Fibroblast of lung (primary cell): ENCODE measurements at regions not wholly inside any gene's neighbourhood (a gene's known extent, or its start where the extent isn't known, plus 50 kb on each side); places are given as distances from the start of the nearest gene placed in this dataset.

Source experiments
- DNase-seq, 2 donors: peaks; one replicate each; pipeline versions ENCODE4 v3.0.0 to v3.0.0-alpha.2; 2010; ENCODE audit warnings: low read depth in 2 of 2
- H2AFZ ChIP-seq: 2 replicates; pipeline ENCODE4 v1.5.1; 2012; ENCODE audit warnings: low read length, control low read depth, inconsistent platforms
- H3K27ac ChIP-seq: 2 replicates; pipeline ENCODE4 v1.5.1; 2011; ENCODE audit warnings: low read length, control low read depth; ENCODE audit not compliant: insufficient read depth
- H3K27me3 ChIP-seq: 2 replicates; pipeline ENCODE4 v1.5.1; 2011; ENCODE audit warnings: mild to moderate bottlenecking, low read length; ENCODE audit not compliant: control insufficient read depth, insufficient read depth
- H3K36me3 ChIP-seq: 2 replicates; pipeline ENCODE4 v1.5.1; 2011; ENCODE audit warnings: low read length; ENCODE audit not compliant: control insufficient read depth, insufficient read depth
- H3K4me1 ChIP-seq: 2 replicates; pipeline ENCODE4 v1.5.1; 2011; ENCODE audit warnings: low read length; ENCODE audit not compliant: control insufficient read depth, insufficient read depth; ENCODE audit errors: extremely low read depth
- H3K4me2 ChIP-seq: 2 replicates; pipeline ENCODE4 v1.5.1; 2011; ENCODE audit warnings: low read length, control low read depth; ENCODE audit not compliant: insufficient read depth; ENCODE audit errors: extremely low read depth
- H3K4me3 ChIP-seq, 4 experiments: fragments of 200-600 bp in 1 of 4; sonication (generic) in 1 of 4; replicated peaks in 1 of 4; 2 replicates each; pipeline ENCODE4 v1.5.1; 2011 to 2016; ENCODE audit warnings: low read length in 4 of 4, low read depth in 3 of 4, mild to moderate bottlenecking in 3 of 4, control low read depth in 2 of 4, inconsistent platforms in 1 of 4, mixed read lengths in 1 of 4; ENCODE audit not compliant: insufficient read depth in 1 of 4; ENCODE audit errors: control extremely low read depth in 1 of 4
- H3K79me2 ChIP-seq: 2 replicates; pipeline ENCODE4 v1.5.1; 2012; ENCODE audit warnings: mild to moderate bottlenecking, low read length, inconsistent platforms; ENCODE audit not compliant: control insufficient read depth, insufficient read depth
- H3K9ac ChIP-seq: 2 replicates; pipeline ENCODE4 v1.5.1; 2011; ENCODE audit warnings: mild to moderate bottlenecking, low read length, control low read depth; ENCODE audit not compliant: insufficient read depth
- H3K9me3 ChIP-seq: 2 replicates; pipeline ENCODE4 v1.5.1; 2012; ENCODE audit warnings: low read depth, low read length; ENCODE audit not compliant: control insufficient read depth, insufficient read depth
- H4K20me1 ChIP-seq: 2 replicates; pipeline ENCODE4 v1.5.1; 2011; ENCODE audit warnings: low read length; ENCODE audit not compliant: control insufficient read depth, insufficient read depth; ENCODE audit errors: extremely low read depth
- EZH2 ChIP-seq: IDR thresholded peaks from 2 replicates; pipeline ENCODE4 v1.5.1; 2012; ENCODE audit warnings: low read length, control low read depth, mild to moderate bottlenecking; ENCODE audit errors: missing control alignments
- TF ChIP-seq, protein P1 (sequence below), 2 donors: IDR thresholded peaks in 1 of 2; conservative IDR thresholded peaks in 1 of 2; 1 replicate in 1 of 2; 2 replicates in 1 of 2; pipeline ENCODE4 v1.5.1; 2011 to 2012; ENCODE audit warnings: low read length in 2 of 2, control low read depth in 1 of 2, inconsistent platforms in 1 of 2, low read depth in 1 of 2, mild to moderate bottlenecking in 1 of 2

DNA sequence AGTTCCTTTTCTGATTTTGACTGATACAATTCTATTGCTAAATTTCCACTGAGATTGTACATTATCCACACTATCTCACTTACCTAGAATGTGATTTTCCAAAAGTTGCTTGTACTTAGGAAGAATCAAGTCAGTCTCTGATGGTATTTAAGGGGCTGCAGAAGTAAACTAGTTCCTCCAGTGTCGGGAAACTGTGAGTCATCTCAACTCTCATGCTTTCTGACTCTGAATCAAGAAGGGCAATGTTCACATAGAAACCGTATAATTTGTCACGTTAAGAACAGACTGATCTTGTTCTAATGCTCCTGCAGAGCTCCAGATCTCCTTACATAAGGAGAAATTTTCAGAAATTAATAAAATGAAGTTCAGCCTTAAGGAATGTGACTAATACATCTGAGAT, 369.3 kb downstream of the KLF5 start:
- Histone ChIP-seq H3K4me1 (no peaks in the 10 kb centered on the region), H3K27ac (no peak overlapping the region), H4K20me1 (no peaks in the 10 kb centered on the region), H3K9me3 (no peaks in the 10 kb centered on the region), H3K79me2 (no peaks in the 10 kb centered on the region), H3K4me2 (no peak overlapping the region), H3K4me3 (no peak overlapping the region), H3K9ac (no peak overlapping the region), H2AFZ (no peak overlapping the region), H3K27me3 (no peaks in the 10 kb centered on the region), H3K36me3 (no peaks in the 10 kb centered on the region)
- DNase-seq: peak; percentile 53 to 96
- TF ChIP-seq, protein P1, sequence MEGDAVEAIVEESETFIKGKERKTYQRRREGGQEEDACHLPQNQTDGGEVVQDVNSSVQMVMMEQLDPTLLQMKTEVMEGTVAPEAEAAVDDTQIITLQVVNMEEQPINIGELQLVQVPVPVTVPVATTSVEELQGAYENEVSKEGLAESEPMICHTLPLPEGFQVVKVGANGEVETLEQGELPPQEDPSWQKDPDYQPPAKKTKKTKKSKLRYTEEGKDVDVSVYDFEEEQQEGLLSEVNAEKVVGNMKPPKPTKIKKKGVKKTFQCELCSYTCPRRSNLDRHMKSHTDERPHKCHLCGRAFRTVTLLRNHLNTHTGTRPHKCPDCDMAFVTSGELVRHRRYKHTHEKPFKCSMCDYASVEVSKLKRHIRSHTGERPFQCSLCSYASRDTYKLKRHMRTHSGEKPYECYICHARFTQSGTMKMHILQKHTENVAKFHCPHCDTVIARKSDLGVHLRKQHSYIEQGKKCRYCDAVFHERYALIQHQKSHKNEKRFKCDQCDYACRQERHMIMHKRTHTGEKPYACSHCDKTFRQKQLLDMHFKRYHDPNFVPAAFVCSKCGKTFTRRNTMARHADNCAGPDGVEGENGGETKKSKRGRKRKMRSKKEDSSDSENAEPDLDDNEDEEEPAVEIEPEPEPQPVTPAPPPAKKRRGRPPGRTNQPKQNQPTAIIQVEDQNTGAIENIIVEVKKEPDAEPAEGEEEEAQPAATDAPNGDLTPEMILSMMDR (conservative IDR thresholded peaks at IDR 0.05 in 1 of 2, IDR thresholded peaks at IDR 0.05 in 1 of 2; ENCODE audit: low read depth in 1 of 2, low read length in 2 of 2): no peak
- no peak for TF ChIP-seq EZH2

DNA sequence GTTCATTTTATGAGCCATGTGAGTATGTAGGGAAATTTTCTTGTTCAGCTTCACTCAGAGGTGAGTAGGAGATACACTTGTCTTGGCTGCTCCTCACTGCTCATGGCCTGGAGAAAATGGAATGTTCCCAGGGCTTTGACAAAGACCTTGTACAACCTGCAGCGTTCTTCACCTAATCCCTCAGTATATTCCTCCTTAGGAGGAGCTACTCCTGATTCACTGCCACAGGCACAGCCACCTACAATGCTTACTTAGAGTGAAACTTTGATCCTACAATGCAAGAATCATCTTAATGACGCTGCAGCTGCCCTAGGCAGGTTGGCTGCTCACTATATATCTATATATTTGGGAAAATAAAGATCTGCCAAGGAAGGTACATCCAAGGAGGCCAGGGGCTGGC, 364.2 kb downstream of the KLF5 start:
- Histone ChIP-seq H3K4me3 (no peak overlapping the region), H3K9me3 (no peaks in the 10 kb centered on the region), H3K4me1 (no peaks in the 10 kb centered on the region), H3K36me3 (no peaks in the 10 kb centered on the region), H3K79me2 (no peaks in the 10 kb centered on the region), H3K27me3 (no peaks in the 10 kb centered on the region), H3K4me2 (no peak overlapping the region), H3K9ac (no peak overlapping the region), H4K20me1 (no peaks in the 10 kb centered on the region), H3K27ac (no peak overlapping the region), H2AFZ (no peak overlapping the region)
- no peak for DNase-seq
- TF ChIP-seq EZH2: no peak
- TF ChIP-seq, protein P1 (conservative IDR thresholded peaks at IDR 0.05 in 1 of 2, IDR thresholded peaks at IDR 0.05 in 1 of 2; ENCODE audit: low read depth in 1 of 2, low read length in 2 of 2): no peak

DNA sequence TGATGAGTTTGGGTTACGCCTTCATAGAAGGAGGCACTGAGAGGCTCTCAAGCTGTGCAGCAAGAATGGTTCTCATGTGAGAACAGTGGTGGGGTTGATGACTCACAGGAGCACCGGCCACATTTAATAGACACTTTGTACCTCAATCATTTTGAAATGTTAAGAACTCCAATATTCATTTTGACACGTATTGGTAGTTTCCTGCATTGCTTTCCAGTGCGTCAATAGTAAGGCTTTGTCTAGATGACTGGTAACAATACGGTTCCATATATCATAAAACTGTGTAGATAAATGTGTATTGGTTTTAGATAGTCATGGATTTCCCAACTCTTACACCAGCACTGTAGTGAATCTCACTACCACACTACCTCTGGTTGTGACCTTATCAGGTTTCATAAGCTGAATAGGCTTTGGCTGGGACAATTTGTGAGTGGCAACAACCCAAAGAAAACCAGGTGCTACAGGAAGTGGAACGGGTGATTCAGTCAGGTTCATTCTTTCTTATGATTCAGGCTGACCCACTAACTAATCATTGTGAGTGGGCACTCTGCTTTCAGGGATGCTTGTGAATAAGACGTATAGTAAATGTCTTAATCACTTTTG, 362.6 kb downstream of the KLF5 start:
- no peaks in the 10 kb centered on the region for H3K9me3 ChIP-seq
- H3K9ac ChIP-seq: no peak overlapping the region
- H3K4me2 ChIP-seq: no peak overlapping the region
- no peak overlapping the region for H3K4me3 ChIP-seq
- no peaks in the 10 kb centered on the region for H3K27me3 ChIP-seq
- no peak overlapping the region for H2AFZ ChIP-seq
- no peak overlapping the region for H3K27ac ChIP-seq
- DNase-seq: peak in 1 of 2 donors; percentile 96
- no peaks in the 10 kb centered on the region for H3K79me2 ChIP-seq
- no peaks in the 10 kb centered on the region for H3K4me1 ChIP-seq
- no peaks in the 10 kb centered on the region for H3K36me3 ChIP-seq
- TF ChIP-seq, protein P1 (conservative IDR thresholded peaks at IDR 0.05 in 1 of 2, IDR thresholded peaks at IDR 0.05 in 1 of 2; ENCODE audit: low read depth in 1 of 2, low read length in 2 of 2): no peak
- TF ChIP-seq EZH2: no peak
- no peaks in the 10 kb centered on the region for H4K20me1 ChIP-seq
